SU-DHL-6 (cell line): ENCODE measurements at regions not wholly inside any gene's neighbourhood (a gene's known extent, or its start where the extent isn't known, plus 50 kb on each side); places are given as distances from the start of the nearest gene placed in this dataset.

Experiments used
- H2AFZ ChIP-seq: fragments of 200-600 bp; sonication (generic); 2 replicates; pipeline ENCODE4 v1.6.1; 2014; ENCODE audit warnings: low read depth, mild to moderate bottlenecking, moderate library complexity, mixed read lengths, antibody characterized with exemption, low read length; ENCODE audit not compliant: severe bottlenecking
- H3F3A ChIP-seq: fragments of 200-600 bp; shearing (Covaris generic); 2 replicates; pipeline ENCODE4 v1.6.0; 2016; ENCODE audit warnings: antibody characterized with exemption, mild to moderate bottlenecking; ENCODE audit not compliant: insufficient read depth
- H3K27ac ChIP-seq: fragments of 200-600 bp; sonication (generic); 2 replicates; pipeline ENCODE4 v1.5.1; 2016; ENCODE audit warnings: low read depth, mild to moderate bottlenecking, low read length, moderate library complexity, mixed read lengths
- H3K27me3 ChIP-seq: fragments of 200-600 bp; sonication (generic), shearing (Covaris generic); 2 replicates; pipeline ENCODE4 v1.6.0; 2014; ENCODE audit warnings: mild to moderate bottlenecking, low read length
- H3K36me3 ChIP-seq: fragments of 200-600 bp; sonication (generic); 2 replicates; pipeline ENCODE4 v1.6.1; 2014; ENCODE audit warnings: mild to moderate bottlenecking, low read length, mixed read lengths
- H3K4me2 ChIP-seq: fragments of 300-600, 200-600 bp; shearing (Covaris generic), sonication (generic); 2 replicates; pipeline ENCODE4 v1.6.0; 2014; ENCODE audit warnings: low read length, low read depth, mild to moderate bottlenecking; ENCODE audit not compliant: poor library complexity, severe bottlenecking
- H3K4me3 ChIP-seq: fragments of 200-600 bp; sonication (generic); 2 replicates; pipeline ENCODE4 v1.5.1; 2014; ENCODE audit warnings: antibody characterized with exemption, low read length, mild to moderate bottlenecking, mixed read lengths; ENCODE audit not compliant: insufficient read depth, poor library complexity, severe bottlenecking
- H3K79me2 ChIP-seq: fragments of 200-600 bp; sonication (generic); 2 replicates; pipeline ENCODE4 v1.6.1; 2014; ENCODE audit warnings: mild to moderate bottlenecking, low read length, moderate library complexity; ENCODE audit not compliant: insufficient read depth
- H3K9ac ChIP-seq: fragments of 200-600 bp; sonication (generic); 2 replicates; pipeline ENCODE4 v1.7.0; 2014; ENCODE audit warnings: mild to moderate bottlenecking, low read length
- H3K9me2 ChIP-seq: fragments of 200-600 bp; sonication (generic); replicated peaks from 2 replicates; pipeline ENCODE4 v1.6.1; 2014; ENCODE audit warnings: low read length; ENCODE audit not compliant: insufficient read depth
- H3K9me3 ChIP-seq: fragments of 200-600 bp; sonication (generic); 2 replicates; pipeline ENCODE4 v1.6.1; 2014; ENCODE audit warnings: low read length, mixed read lengths; ENCODE audit not compliant: insufficient read depth
- H4K20me1 ChIP-seq: fragments of 200-600 bp; sonication (generic); 2 replicates; pipeline ENCODE4 v1.6.1; 2014; ENCODE audit warnings: low read depth, mild to moderate bottlenecking, antibody characterized with exemption, low read length, moderate library complexity, mixed read lengths
- CTCF ChIP-seq: fragments of 200-600 bp; sonication (generic); IDR thresholded peaks from one replicate; pipeline ENCODE4 v1.5.1; 2017; ENCODE audit warnings: antibody characterized with exemption, mild to moderate bottlenecking, low read length, moderate library complexity; ENCODE audit not compliant: insufficient read depth, poor library complexity, severe bottlenecking
- EZH2phosphoT487 ChIP-seq: fragments of 200-600 bp; sonication (generic), shearing (Covaris generic); conservative IDR thresholded peaks from 2 replicates; pipeline ENCODE4 v1.6.1; 2018; ENCODE audit warnings: mild to moderate bottlenecking, antibody characterized with exemption, low read length, moderate library complexity, mixed read lengths

- Histone ChIP-seq H3K9me3 (no peaks in the 10 kb centered on the region), H2AFZ (no peak overlapping the region), H3K9ac (no peak overlapping the region), H3K4me2 (no peak overlapping the region), H4K20me1 (no peaks in the 10 kb centered on the region), H3K27me3 (no peaks in the 10 kb centered on the region), H3K36me3 (no peaks in the 10 kb centered on the region), H3K27ac (no peak overlapping the region), H3F3A (no peaks in the 10 kb centered on the region), H3K9me2 (no peaks in the 10 kb centered on the region), H3K4me3 (no peak overlapping the region), H3K79me2 (no peaks in the 10 kb centered on the region)
- no peak for TF ChIP-seq CTCF
- no peak for TF ChIP-seq EZH2phosphoT487
Measured at GRCh38 chr5:20229303-20230005, 241.5 kb upstream of the CDH18 start.

- Histone ChIP-seq H3K9ac (no peak overlapping the region), H3K36me3 (no peaks in the 10 kb centered on the region), H2AFZ (no peak overlapping the region), H4K20me1 (no peaks in the 10 kb centered on the region), H3K27me3 (no peaks in the 10 kb centered on the region), H3K27ac (no peak overlapping the region), H3K9me3 (no peaks in the 10 kb centered on the region), H3F3A (no peaks in the 10 kb centered on the region), H3K79me2 (no peaks in the 10 kb centered on the region), H3K4me3 (no peak overlapping the region), H3K4me2 (no peak overlapping the region), H3K9me2 (no peaks in the 10 kb centered on the region)
- TF ChIP-seq CTCF, result no peak
- TF ChIP-seq EZH2phosphoT487, result no peak
Measured at GRCh38 chr5:20224966-20225365, 237.0 kb upstream of the CDH18 start.

GRCh38 chr5:20224046-20224445, 236.0 kb upstream of the CDH18 start:
- no peaks in the 10 kb centered on the region for H3F3A ChIP-seq
- no peaks in the 10 kb centered on the region for H3K27me3 ChIP-seq
- no peaks in the 10 kb centered on the region for H3K9me3 ChIP-seq
- no peaks in the 10 kb centered on the region for H3K79me2 ChIP-seq
- H3K4me2 ChIP-seq, result no peak overlapping the region
- no peaks in the 10 kb centered on the region for H3K9me2 ChIP-seq
- H3K27ac ChIP-seq, result no peak overlapping the region
- no peak for TF ChIP-seq EZH2phosphoT487
- no peaks in the 10 kb centered on the region for H4K20me1 ChIP-seq
- no peak overlapping the region for H2AFZ ChIP-seq
- no peaks in the 10 kb centered on the region for H3K36me3 ChIP-seq
- no peak overlapping the region for H3K9ac ChIP-seq
- H3K4me3 ChIP-seq, result no peak overlapping the region

GRCh38 chr5:20223451-20223850, 235.5 kb upstream of the CDH18 start:
- Histone ChIP-seq H3K36me3 (no peaks in the 10 kb centered on the region), H4K20me1 (no peaks in the 10 kb centered on the region), H3K9me3 (no peaks in the 10 kb centered on the region), H2AFZ (peak overlapping the region; percentile 64), H3K27me3 (no peaks in the 10 kb centered on the region), H3K79me2 (no peaks in the 10 kb centered on the region), H3K4me2 (no peak overlapping the region), H3K4me3 (no peak overlapping the region), H3K27ac (no peak overlapping the region), H3K9me2 (no peaks in the 10 kb centered on the region), H3F3A (no peaks in the 10 kb centered on the region), H3K9ac (no peak overlapping the region)
- TF ChIP-seq CTCF, result no peak
